Calu3 (cell line): ENCODE measurements at regions not wholly inside any gene's neighbourhood (a gene's known extent, or its start where the extent isn't known, plus 50 kb on each side); places are given as distances from the start of the nearest gene placed in this dataset.

Experiments
- BruUV-seq: library from RNA; stranded (reverse); fragments of 400-500 nt; replicated peaks from 2 replicates; lab custom pipeline; 2021; lab: Mats Ljungman, UMichigan
- CTCF ChIA-PET: fragments of 300-600 bp; sonication (Branson Sonifier 250); formaldehyde crosslinking; loops from one replicate; lab custom pipeline; 2022; ENCODE audit warnings: antibody characterized with exemption; lab: Charles Lee
- DNase-seq: peaks from one replicate; pipeline ENCODE4 v3.0.0; 2022
- H3K27ac Mint-ChIP-seq: one replicate; pipeline ENCODE4 v1.8.0; 2022; ENCODE audit warnings: mixed read lengths; ENCODE audit not compliant: unreplicated experiment
- H3K27me3 Mint-ChIP-seq: one replicate; pipeline ENCODE4 v1.8.0; 2022; ENCODE audit warnings: mixed read lengths; ENCODE audit not compliant: unreplicated experiment
- H3K36me3 Mint-ChIP-seq: one replicate; pipeline ENCODE4 v1.8.0; 2022; ENCODE audit warnings: mild to moderate bottlenecking, moderate library complexity, mixed read lengths; ENCODE audit not compliant: insufficient read depth, unreplicated experiment
- H3K4me1 Mint-ChIP-seq: one replicate; pipeline ENCODE4 v1.8.0; 2022; ENCODE audit warnings: mild to moderate bottlenecking, low read depth, mixed read lengths; ENCODE audit not compliant: unreplicated experiment
- H3K4me3 Mint-ChIP-seq: one replicate; pipeline ENCODE4 v1.8.0; 2022; ENCODE audit warnings: mild to moderate bottlenecking, low read depth, moderate library complexity, mixed read lengths; ENCODE audit not compliant: unreplicated experiment
- H3K9me3 Mint-ChIP-seq: one replicate; pipeline ENCODE4 v1.8.0; 2022; ENCODE audit warnings: low read depth, mixed read lengths; ENCODE audit not compliant: unreplicated experiment
- CTCF ChIP-seq: fragments of 200-600 bp; IDR thresholded peaks from one replicate; pipeline ENCODE4 v1.8.0; 2022; ENCODE audit warnings: antibody characterized with exemption; ENCODE audit not compliant: unreplicated experiment
- intact Hi-C: fragments of 100-400 bp; cut with micrococcal nuclease; formaldehyde crosslinking; loops from one replicate; pipeline ENCODE4 v1.10.0; 2022; ENCODE audit not compliant: unreplicated experiment

GRCh38 chr16:85208643-85209520, 96.6 kb upstream of the CIBAR2 start:
- BruUV-seq: no TSS peak
- no peak for DNase-seq
- CTCF ChIA-PET: interaction anchor here (0.7 kb wide), 1 partner anchor 50 kb away, joined by 4 read pairs; no protein-coding TSS in a partner anchor
- Mint-ChIP-seq H3K4me3 (no peak overlapping the region), H3K27ac (no peak overlapping the region), H3K36me3 (no peaks in the 10 kb centered on the region), H3K4me1 (no peaks in the 10 kb centered on the region), H3K9me3 (no peaks in the 10 kb centered on the region), H3K27me3 (peaks cover 98% of the 10 kb centered on the region)
- intact Hi-C loops: no loop called here
- no peak for TF ChIP-seq CTCF

GRCh38 chr16:85209526-85210121, 97.4 kb upstream of the CIBAR2 start:
- BruUV-seq: no TSS peak
- Mint-ChIP-seq H3K27me3 (peaks cover 98% of the 10 kb centered on the region), H3K27ac (no peak overlapping the region), H3K4me3 (no peak overlapping the region), H3K4me1 (no peaks in the 10 kb centered on the region), H3K36me3 (no peaks in the 10 kb centered on the region), H3K9me3 (no peaks in the 10 kb centered on the region)
- DNase-seq: no peak
- CTCF ChIA-PET: no interaction called here
- no peak for TF ChIP-seq CTCF
- intact Hi-C loops: no loop called here

- intact Hi-C loops: no loop called here
- TF ChIP-seq CTCF: no peak
- Mint-ChIP-seq H3K27me3 (peaks cover 99% of the 10 kb centered on the region), H3K27ac (no peak overlapping the region), H3K4me1 (no peaks in the 10 kb centered on the region), H3K4me3 (no peak overlapping the region), H3K9me3 (no peaks in the 10 kb centered on the region), H3K36me3 (no peaks in the 10 kb centered on the region)
- CTCF ChIA-PET: no interaction called here
- BruUV-seq: no TSS peak
- no peak for DNase-seq
These were observed 98.3 kb upstream of the CIBAR2 start for GRCh38 chr16:85210423-85211169.

- Mint-ChIP-seq H3K4me3 (no peak overlapping the region), H3K27me3 (peaks cover 99% of the 10 kb centered on the region), H3K36me3 (no peaks in the 10 kb centered on the region), H3K27ac (no peak overlapping the region), H3K9me3 (no peaks in the 10 kb centered on the region), H3K4me1 (no peaks in the 10 kb centered on the region)
- intact Hi-C loops: no loop called here
- DNase-seq: no peak
- BruUV-seq: no TSS peak
- no peak for TF ChIP-seq CTCF
- CTCF ChIA-PET: no interaction called here
These were observed 99.1 kb upstream of the CIBAR2 start for GRCh38 chr16:85211271-85211801.
